Endothelial cell of umbilical vein (primary cell): ENCODE measurements at regions not wholly inside any gene's neighbourhood (a gene's known extent, or its start where the extent isn't known, plus 50 kb on each side); places are given as distances from the start of the nearest gene placed in this dataset.
A peak's percentile ranks its signal among the peaks of the same experiment; 100 is the strongest.

Source experiments
- BruUV-seq: library from RNA; stranded (reverse); fragments of 400-500 nt; replicated peaks from 2 replicates; lab custom pipeline; 2021; lab: Mats Ljungman, UMichigan
- CTCF ChIA-PET: fragments of 300-600, 350-600 bp; sonication (Branson Sonifier 250); formaldehyde crosslinking; loops from one replicate; lab custom pipeline; 2021; ENCODE audit warnings: antibody characterized with exemption, inconsistent platforms; lab: Charles Lee
- POLR2A ChIA-PET: fragments of 300-600, 350-600 bp; sonication (Branson Sonifier 250); formaldehyde crosslinking; loops from one replicate; lab custom pipeline; 2021; ENCODE audit warnings: antibody characterized with exemption, inconsistent platforms; lab: Charles Lee
- DNase-seq: peaks from one replicate; pipeline ENCODE4 v3.0.0-alpha.2; 2011; ENCODE audit warnings: low read depth, low spot score
- FAIRE-seq: peaks from 2 replicates; lab custom pipeline; 2011; peaks lifted over from hg19 to GRCh38; lab: Jason Lieb, UNC
- H2AFZ ChIP-seq: 2 replicates; pipeline ENCODE4 v1.6.0; 2012; ENCODE audit warnings: low read depth, low read length, control low read depth, inconsistent platforms
- H3K27ac ChIP-seq: 2 replicates; pipeline ENCODE4 v1.5.1; 2011; ENCODE audit warnings: low read depth, mild to moderate bottlenecking, control low read depth, low read length, moderate library complexity; ENCODE audit not compliant: insufficient read depth
- H3K27me3 ChIP-seq, 2 experiments: 2 replicates each; pipeline versions ENCODE4 v1.6.0 to v1.6.1; 2011; ENCODE audit warnings: low read length in 2 of 2, mixed read lengths in 1 of 2; ENCODE audit not compliant: control insufficient read depth in 2 of 2, insufficient read depth in 2 of 2
- H3K36me3 ChIP-seq, 2 experiments: 2 replicates in 1 of 2; 3 replicates in 1 of 2; pipeline ENCODE4 v1.5.1; 2011; ENCODE audit warnings: low read length in 2 of 2, mild to moderate bottlenecking in 1 of 2, moderate library complexity in 1 of 2; ENCODE audit not compliant: control insufficient read depth in 2 of 2, insufficient read depth in 2 of 2; ENCODE audit errors: extremely low read depth in 1 of 2
- H3K4me1 ChIP-seq: 3 replicates; pipeline ENCODE4 v1.5.1; 2011; ENCODE audit warnings: mild to moderate bottlenecking, low read length; ENCODE audit not compliant: control insufficient read depth, insufficient read depth; ENCODE audit errors: extremely low read depth
- H3K4me2 ChIP-seq: 2 replicates; pipeline ENCODE4 v1.6.1; 2011; ENCODE audit warnings: low read length, control low read depth, mixed read lengths; ENCODE audit not compliant: insufficient read depth
- H3K4me3 ChIP-seq, 3 experiments: fragments of 200-600 bp in 1 of 3; sonication (generic), shearing (Covaris generic) in 1 of 3; replicated peaks in 1 of 3; 2 replicates each; pipeline ENCODE4 v1.5.1; 2011 to 2016; ENCODE audit warnings: control low read depth in 3 of 3, low read length in 3 of 3, mild to moderate bottlenecking in 2 of 3, inconsistent platforms in 1 of 3, low read depth in 1 of 3, moderate library complexity in 1 of 3; ENCODE audit not compliant: insufficient read depth in 1 of 3
- H3K79me2 ChIP-seq: 2 replicates; pipeline ENCODE4 v1.6.0; 2012; ENCODE audit warnings: low read length, inconsistent platforms; ENCODE audit not compliant: control insufficient read depth, insufficient read depth
- H3K9ac ChIP-seq: replicated peaks from 2 replicates; pipeline ENCODE3; 2011; ENCODE audit warnings: low read length, control low read depth; ENCODE audit not compliant: insufficient read depth; ENCODE audit errors: extremely low read depth
- H3K9me1 ChIP-seq: replicated peaks from 3 replicates; pipeline ENCODE4 v1.6.0; 2011; ENCODE audit warnings: mild to moderate bottlenecking, low read length; ENCODE audit not compliant: control insufficient read depth, insufficient read depth; ENCODE audit errors: extremely low read depth
- H3K9me3 ChIP-seq: replicated peaks from 2 replicates; pipeline ENCODE4 v1.5.1; 2012; ENCODE audit warnings: low read length, inconsistent platforms; ENCODE audit not compliant: control insufficient read depth, insufficient read depth
- H4K20me1 ChIP-seq: replicated peaks from 2 replicates; pipeline ENCODE3; 2011; ENCODE audit warnings: mild to moderate bottlenecking, low read length; ENCODE audit not compliant: control insufficient read depth, insufficient read depth; ENCODE audit errors: extremely low read depth
- CTCF ChIP-seq, 2 donors: IDR thresholded peaks; 1 replicate in 1 of 2; 2 replicates in 1 of 2; pipeline ENCODE4 v1.5.1; 2011; ENCODE audit warnings: low read length in 2 of 2, mild to moderate bottlenecking in 2 of 2, moderate library complexity in 2 of 2, control low read depth in 1 of 2, inconsistent platforms in 1 of 2, low read depth in 1 of 2; ENCODE audit not compliant: insufficient read depth in 1 of 2; ENCODE audit errors: extremely low read depth in 1 of 2
- EZH2 ChIP-seq: IDR thresholded peaks from 2 replicates; pipeline ENCODE4 v1.6.1; 2012; ENCODE audit warnings: borderline replicate concordance, low read depth, mild to moderate bottlenecking, moderate library complexity, low read length, inconsistent platforms; ENCODE audit not compliant: severe bottlenecking
- FOS ChIP-seq: IDR thresholded peaks from 2 replicates; pipeline ENCODE4 v1.6.1; 2011; ENCODE audit warnings: mild to moderate bottlenecking, low read length, moderate library complexity, borderline replicate concordance; ENCODE audit not compliant: insufficient read depth
- GATA2 ChIP-seq: IDR thresholded peaks from 2 replicates; pipeline ENCODE4 v1.7.0; 2011; ENCODE audit warnings: low read depth, mild to moderate bottlenecking, moderate library complexity, mixed read lengths, low read length; ENCODE audit not compliant: insufficient read length, insufficient read depth
- JUN ChIP-seq: IDR thresholded peaks from 2 replicates; pipeline ENCODE4 v1.6.1; 2011; ENCODE audit warnings: borderline replicate concordance, low read depth; ENCODE audit not compliant: insufficient read length, insufficient read depth
- MAX ChIP-seq: IDR thresholded peaks from 2 replicates; pipeline ENCODE4 v1.6.1; 2011; ENCODE audit not compliant: insufficient read depth, insufficient read length
- MYC ChIP-seq: IDR thresholded peaks from one replicate; pipeline ENCODE4 v1.6.1; 2011; ENCODE audit warnings: mild to moderate bottlenecking, low read depth, low read length
- POLR2A ChIP-seq: IDR thresholded peaks from 2 replicates; pipeline ENCODE4 v1.6.1; 2012; ENCODE audit warnings: low read depth, mild to moderate bottlenecking, control low read depth, low read length
- POLR2AphosphoS5 ChIP-seq: IDR thresholded peaks from 2 replicates; pipeline ENCODE4 v1.6.1; 2012; ENCODE audit warnings: low read depth, mild to moderate bottlenecking, control low read depth, low read length, moderate library complexity; ENCODE audit not compliant: insufficient read depth
- dilution Hi-C: fragments of 300-500 bp; cut with MboI; formaldehyde crosslinking; loops from one replicate; pipeline ENCODE4 v1.15.0; 2019; ENCODE audit warnings: low sequenced_read_pairs; ENCODE audit not compliant: extremely low pct_ligation_motif_present
- intact Hi-C: fragments of 100-400 bp; cut with micrococcal nuclease; formaldehyde crosslinking; loops from one replicate; pipeline ENCODE4 v1.10.0; 2022

GRCh38 chr1:19010995-19011844 lies 54.7 kb upstream of the IFFO2 start:
- peak overlapping the region; percentile 44 for H3K9ac ChIP-seq
- no peaks in the 10 kb centered on the region for H3K27me3 ChIP-seq
- H3K9me1 ChIP-seq, result no peaks in the 10 kb centered on the region
- ChIA-PET CTCF (interaction anchor here (0.6 to 4.0 kb wide), 15 partner anchors 15 to 127 kb away, joined by 3 to 26 read pairs (median 4); no protein-coding TSS in a partner anchor), POLR2A (no interaction called here)
- DNase-seq (peak; percentile 89), FAIRE-seq (peak; percentile 97)
- H4K20me1 ChIP-seq, result no peaks in the 10 kb centered on the region
- no peaks in the 10 kb centered on the region for H3K79me2 ChIP-seq
- peak overlapping the region; percentile 84 for H3K27ac ChIP-seq
- TF ChIP-seq MYC (no peak), CTCF (IDR thresholded peaks at IDR 0.05; ENCODE audit: extremely low read depth in 1 of 2, insufficient read depth in 1 of 2, low read depth in 1 of 2, low read length in 2 of 2) (no peak), JUN (peak; percentile 52), POLR2AphosphoS5 (peak; percentile 46), GATA2 (no peak), EZH2 (no peak), MAX (no peak), FOS (peak; percentile 92), POLR2A (no peak)
- peak overlapping the region; percentile 53 for H2AFZ ChIP-seq
- H3K4me1 ChIP-seq, result peaks cover 31% of the 10 kb centered on the region
- no peaks in the 10 kb centered on the region for H3K9me3 ChIP-seq
- no peak overlapping the region for H3K4me3 ChIP-seq
- TSS peak; percentile 88 for BruUV-seq
- no peaks in the 10 kb centered on the region for H3K36me3 ChIP-seq
- dilution Hi-C loops (no loop called here), intact Hi-C loops (loop anchor here (1.0 to 5.0 kb wide), 5 partner anchors 38 to 98 kb away; partner anchors contain the start of gene IFFO2)
- peak overlapping the region; percentile 5 for H3K4me2 ChIP-seq
